AML-193 (cell line): ENCODE measurements at regions not wholly inside any gene's neighbourhood (a gene's known extent, or its start where the extent isn't known, plus 50 kb on each side); places are given as distances from the start of the nearest gene placed in this dataset.
"Not testable (repeated sequence)": the region's sequence is repeated elsewhere in the genome, so short reads cannot be mapped to it uniquely, and the experiment has no call there.

ENCODE experiments used
- DNase-seq, 2 experiments: peaks; one replicate each; lab custom pipeline; 2025; lab: John Stamatoyannopoulos, UW

DNA sequence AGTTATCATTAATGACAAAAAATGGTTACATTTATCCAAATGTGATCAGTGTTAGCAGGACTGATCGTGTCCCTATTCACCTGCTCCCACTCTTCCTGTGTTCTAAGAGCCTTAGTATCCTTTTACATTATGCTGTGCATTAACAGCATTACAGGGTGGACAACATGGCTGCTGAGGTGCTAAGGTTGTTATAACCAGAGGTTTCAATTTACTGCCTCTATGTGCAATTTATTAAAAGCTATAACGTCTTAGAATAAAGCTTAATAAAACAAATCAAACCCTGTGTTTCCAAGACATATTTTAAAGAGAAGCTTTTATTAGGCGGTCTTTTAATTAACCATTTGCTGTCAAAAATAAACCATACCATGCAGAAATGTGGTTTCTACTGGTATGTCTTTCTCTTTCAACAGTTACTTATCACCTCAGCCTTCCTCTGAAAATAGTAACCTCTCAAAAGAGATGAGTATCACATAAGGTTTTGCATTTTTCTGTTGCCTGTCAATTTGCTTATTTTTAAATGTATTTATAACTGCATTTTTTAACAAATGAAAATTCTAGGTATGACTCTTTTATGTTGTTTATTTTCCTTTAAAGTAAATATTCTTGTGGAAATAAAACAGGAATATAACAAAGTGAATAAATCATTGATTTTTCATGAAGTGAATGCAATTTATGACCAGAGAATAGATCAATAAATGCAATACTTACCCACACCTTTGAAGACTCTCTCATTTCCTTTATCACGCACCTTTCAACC lies 849.8 kb upstream of the SORCS1 start:
- no peak for DNase-seq

DNA sequence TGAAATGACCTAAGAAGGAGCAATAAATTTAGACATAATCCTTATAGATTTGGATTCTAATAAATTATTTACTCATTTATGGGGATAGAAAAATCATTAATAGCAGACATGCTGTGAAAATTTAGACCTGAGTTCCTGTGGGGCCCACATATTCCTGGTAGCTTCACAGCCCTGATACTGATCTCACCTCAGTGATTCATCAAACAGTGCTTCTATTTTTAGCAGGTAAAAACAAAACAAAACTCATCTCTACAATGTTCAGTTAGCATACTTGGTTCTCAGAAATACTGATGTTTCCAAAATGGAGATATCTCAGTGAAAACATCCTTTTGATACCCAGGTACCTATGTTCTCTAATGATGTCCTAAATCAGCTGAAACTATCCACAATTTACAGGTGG lies 841.1 kb upstream of the SORCS1 start:
- DNase-seq = no peak

DNA sequence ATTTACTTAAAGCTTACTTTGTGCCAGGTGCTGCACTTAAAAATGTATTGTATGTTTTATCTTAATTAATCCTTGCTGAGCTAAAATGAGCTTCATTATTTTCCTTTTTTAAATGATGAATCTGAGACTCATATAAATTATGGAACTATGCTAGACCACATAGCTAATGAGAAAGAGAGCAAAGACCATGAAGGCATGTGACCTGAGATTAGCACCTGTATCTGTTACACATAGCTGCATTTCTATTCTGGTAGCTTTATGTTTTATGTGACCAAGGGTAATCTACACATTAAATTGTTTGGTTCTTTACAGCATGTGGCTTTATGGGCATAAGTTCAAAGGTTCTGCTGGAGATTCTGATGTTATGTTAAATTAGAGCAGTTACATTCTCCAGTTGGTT lies 839.1 kb upstream of the SORCS1 start:
- no peak for DNase-seq

DNA sequence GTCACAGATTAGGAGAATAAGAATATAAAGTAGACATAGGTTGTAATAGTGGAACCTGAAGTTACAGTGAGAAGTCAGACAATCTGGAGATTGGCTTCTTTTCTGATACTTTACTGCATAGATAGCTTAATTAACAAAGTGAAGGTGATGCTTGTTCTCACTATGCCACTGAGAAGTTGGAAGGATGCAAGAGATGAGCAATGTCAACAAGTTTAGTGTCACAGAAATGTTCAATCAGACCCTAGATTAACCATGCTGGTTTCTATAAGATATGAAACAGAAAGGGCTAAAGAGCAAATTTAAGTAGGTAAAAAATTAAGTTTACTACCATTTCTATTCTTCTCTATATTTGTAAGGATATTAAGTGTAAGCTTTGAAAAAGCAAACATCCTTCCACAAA lies 838.6 kb upstream of the SORCS1 start:
- no peak for DNase-seq

DNA sequence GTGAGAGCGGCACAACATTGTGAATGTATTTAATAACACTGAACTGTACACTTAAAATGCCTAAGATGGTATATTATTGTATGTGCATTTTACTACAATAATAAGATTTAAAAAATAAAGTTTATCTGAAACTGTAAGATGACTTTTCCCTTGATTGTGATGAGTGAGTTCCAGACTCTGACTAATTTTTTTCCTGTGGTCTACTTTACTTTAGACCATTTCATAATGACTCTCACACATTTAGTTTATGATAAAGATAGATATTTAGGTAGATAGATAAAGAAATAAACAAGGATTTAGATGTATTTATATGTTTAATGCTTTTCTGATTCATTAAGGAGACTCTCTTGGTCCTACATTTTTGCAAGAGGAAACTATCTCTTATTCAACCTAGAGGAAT lies 835.9 kb upstream of the SORCS1 start:
- no peak for DNase-seq

GRCh38 chr10:107994621-107995270 lies 830.2 kb upstream of the SORCS1 start:
- no peak for DNase-seq

DNA sequence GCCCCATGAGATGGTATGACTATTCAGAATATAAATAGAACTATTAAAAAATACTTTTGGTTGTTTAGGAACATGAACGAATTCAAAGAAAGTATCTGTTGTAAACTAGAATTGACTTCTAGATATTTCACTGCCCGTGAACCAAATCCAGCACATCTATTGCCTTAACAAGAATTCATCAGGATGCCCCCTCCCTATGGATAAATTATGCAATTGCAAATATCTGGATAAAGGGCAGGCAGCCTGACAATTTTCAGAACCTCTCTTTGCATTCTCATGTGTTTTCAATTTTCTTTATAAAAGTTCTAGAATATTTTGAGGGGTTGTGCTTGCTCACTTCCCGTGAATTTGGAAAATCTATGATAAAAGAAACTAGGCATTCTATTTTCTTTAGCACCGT lies 822.1 kb upstream of the SORCS1 start:
- no peak for DNase-seq

- DNase-seq = no peak
Measured at GRCh38 chr10:107984581-107984980, 820.1 kb upstream of the SORCS1 start.

GRCh38 chr10:107984149-107984548 lies 819.6 kb upstream of the SORCS1 start:
- no peak for DNase-seq

DNA sequence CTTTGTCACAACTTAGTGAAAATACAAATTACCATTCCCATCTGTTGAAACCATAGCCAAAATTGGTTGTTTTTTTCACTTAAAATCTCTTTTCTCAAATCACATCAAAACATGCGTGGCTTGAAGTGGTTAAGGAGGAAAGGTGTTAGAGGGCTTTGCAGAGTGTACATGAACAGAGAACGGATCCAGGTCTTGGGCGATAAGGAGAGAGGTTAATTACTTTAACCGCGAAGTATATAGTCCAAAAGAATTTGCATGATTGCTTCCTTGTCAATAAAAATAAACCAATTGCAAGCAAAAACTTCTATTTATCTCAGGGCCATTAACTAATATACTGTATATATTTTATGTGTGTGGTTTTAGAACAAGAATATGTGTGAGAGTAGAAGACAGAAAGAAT lies 813.9 kb upstream of the SORCS1 start:
- DNase-seq = no peak

DNA sequence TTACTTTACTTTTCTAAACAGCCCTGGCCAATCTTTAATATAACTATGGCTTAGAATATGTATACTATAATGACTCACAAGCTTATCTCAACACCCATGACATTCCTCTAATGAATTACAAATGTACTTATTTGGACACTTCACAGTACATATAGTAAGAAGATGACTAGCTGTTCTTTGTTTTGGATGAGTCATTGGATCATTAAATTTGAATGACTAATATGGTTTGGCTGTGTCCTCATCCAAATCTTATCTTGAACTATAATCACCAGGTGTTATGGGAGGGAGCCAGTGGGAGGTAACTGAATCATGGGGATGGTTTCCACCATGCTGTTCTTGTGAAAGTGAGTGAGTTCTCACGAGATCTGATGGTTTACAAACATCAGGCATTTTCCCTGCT lies 807.5 kb upstream of the SORCS1 start:
- DNase-seq = no peak

- DNase-seq = no peak
Measured at GRCh38 chr10:107971411-107971810, 806.9 kb upstream of the SORCS1 start.

DNA sequence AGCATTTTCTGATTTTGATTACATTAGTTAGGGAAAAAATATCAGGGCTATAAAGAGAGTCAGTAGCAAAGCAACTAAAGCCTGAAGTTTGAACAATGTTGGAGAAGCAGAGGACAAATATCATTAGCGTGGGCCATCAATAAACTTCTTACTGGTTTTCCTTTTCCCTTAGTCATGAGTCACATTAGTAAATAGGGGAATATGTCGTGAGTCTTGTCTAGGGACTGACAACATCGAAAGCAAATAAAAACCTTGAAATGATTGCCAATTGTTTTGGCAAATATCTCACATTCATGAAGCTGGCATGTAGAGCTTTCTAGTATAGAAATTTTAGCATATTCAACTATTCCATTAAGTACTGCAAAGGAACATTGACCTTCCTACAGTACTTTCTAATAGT lies 806.0 kb upstream of the SORCS1 start:
- no peak for DNase-seq

- DNase-seq = no peak
Measured at GRCh38 chr10:107969936-107970335, 805.4 kb upstream of the SORCS1 start.

DNA sequence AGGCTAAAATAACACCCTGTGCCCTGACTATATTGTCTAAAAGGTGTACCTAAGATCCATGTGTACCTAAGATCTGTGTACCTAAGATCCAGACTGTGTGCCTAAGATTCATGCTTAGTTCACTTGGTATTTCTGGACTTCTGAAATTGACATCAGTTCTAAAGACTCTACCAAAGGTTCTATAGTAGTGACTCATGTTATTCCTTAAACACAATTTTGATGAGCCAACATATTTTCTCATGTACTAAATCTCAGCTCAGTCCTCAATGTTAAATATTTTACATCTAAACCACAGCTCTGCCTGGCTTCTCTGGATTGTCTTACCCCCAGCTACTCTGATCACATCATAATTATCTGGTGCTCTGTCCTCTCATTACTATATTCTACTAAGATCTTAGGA lies 802.3 kb upstream of the SORCS1 start:
- DNase-seq = no peak

DNA sequence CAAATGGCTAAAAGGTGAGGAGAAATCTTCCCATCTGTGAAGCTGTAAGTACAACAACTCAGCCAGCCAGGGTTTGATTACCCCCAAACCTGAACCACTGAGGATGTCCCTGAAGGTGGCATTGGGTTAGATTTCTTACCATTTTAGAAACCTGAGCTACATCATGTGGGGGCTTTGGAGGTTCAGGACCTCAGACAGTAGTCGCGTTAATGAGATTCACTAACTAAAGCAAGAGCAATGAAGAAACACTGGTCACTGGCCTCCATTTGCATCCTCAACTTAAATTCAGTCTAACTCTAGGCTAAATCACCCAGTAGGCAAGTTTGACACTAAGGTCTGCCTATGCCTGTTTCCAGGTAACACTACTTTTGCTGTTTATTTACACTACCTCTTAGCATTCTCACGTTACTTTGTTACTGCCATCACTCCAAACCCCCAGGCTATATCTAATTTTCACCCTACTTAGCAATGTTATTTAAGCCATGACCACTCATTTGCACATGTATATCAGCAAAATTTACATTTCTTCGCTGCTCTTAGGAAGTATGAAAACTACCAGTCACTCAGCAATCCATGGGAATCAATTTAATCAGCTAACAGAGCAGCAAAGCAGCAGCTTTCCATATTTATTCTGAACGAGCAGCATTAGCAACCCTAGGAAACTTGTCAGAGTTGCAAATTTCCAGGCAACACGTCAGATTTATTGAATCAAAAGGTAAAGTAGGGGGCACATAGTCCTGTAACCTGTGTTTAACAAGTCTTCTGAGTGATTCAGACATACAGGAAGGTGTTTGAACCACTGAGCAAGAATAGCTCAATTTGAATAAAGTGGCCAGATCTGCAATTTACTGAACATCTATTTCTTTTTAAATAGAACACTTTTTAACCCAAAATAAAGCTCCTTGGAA lies 788.4 kb upstream of the SORCS1 start:
- DNase-seq = no peak

- DNase-seq = not testable (repeated sequence)
Measured at GRCh38 chr10:107950411-107951062, 786.0 kb upstream of the SORCS1 start.

- DNase-seq = no peak
Measured at GRCh38 chr10:107942826-107943225, 778.3 kb upstream of the SORCS1 start.

DNA sequence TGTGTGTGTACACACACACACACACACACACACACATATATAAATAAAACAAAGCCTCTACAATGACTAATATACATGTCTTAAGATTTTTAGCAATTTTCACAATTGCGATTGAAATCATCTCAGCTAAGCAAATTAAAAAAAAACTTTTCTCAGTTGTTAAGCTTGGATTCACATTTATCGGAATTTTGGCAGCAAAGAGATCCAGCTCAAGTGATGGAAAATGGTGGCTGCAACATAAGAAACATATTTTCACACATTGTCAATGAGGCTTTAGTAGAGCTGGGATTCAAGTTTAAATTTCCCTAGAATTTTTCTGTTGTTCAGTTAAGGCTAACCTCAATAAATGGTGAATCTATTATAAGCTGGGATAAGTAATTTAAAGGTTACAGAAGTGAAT lies 768.6 kb upstream of the SORCS1 start:
- DNase-seq = no peak

- no peak for DNase-seq
Measured at GRCh38 chr10:107931808-107932207, 767.3 kb upstream of the SORCS1 start.

GRCh38 chr10:107930037-107930436 lies 765.5 kb upstream of the SORCS1 start:
- no peak for DNase-seq

GRCh38 chr10:107924458-107924857 lies 760.0 kb upstream of the SORCS1 start:
- no peak for DNase-seq
